Activated T-helper 2 cell treated with anti-CD3 and anti-CD28 coated beads, Interferon-gamma antibody, Interleukin-2, Interleukin-4, amounts not matched to agents 10 μg/mL and 5 μg/mL and 100 μg/mL, durations not matched to agents 14 hours and 24 hours and 36 hours (primary cell): ENCODE measurements at regions not wholly inside any gene's neighbourhood (a gene's known extent, or its start where the extent isn't known, plus 50 kb on each side); places are given as distances from the start of the nearest gene placed in this dataset.

Experiments
- DNase-seq: peaks from one replicate; pipeline ENCODE4 v3.0.0; 2021; ENCODE audit warnings: low spot score
- H3K27ac Mint-ChIP-seq: one replicate; pipeline ENCODE4 v1.8.0; 2021; ENCODE audit warnings: mixed read lengths
- H3K27me3 Mint-ChIP-seq: one replicate; pipeline ENCODE4 v1.8.0; 2021; ENCODE audit warnings: low read depth, mixed read lengths
- H3K36me3 Mint-ChIP-seq: one replicate; pipeline ENCODE4 v1.8.0; 2021; ENCODE audit warnings: low read depth, mixed read lengths
- H3K4me1 Mint-ChIP-seq: one replicate; pipeline ENCODE4 v1.8.0; 2021; ENCODE audit warnings: low read depth, mixed read lengths
- H3K4me3 Mint-ChIP-seq: one replicate; pipeline ENCODE4 v1.8.0; 2021; ENCODE audit warnings: low read depth, mild to moderate bottlenecking, moderate library complexity, mixed read lengths
- H3K9me3 Mint-ChIP-seq: one replicate; pipeline ENCODE4 v1.8.0; 2021; ENCODE audit warnings: mixed read lengths
- intact Hi-C: fragments of 100-400 bp; cut with micrococcal nuclease; formaldehyde crosslinking; loops from one replicate; pipeline ENCODE4 v1.15.1; 2023

GRCh38 chr5:6321078-6321477 lies 57.3 kb downstream of the MED10 start:
- Mint-ChIP-seq H3K27me3 (no peaks in the 10 kb centered on the region), H3K4me3 (no peak overlapping the region), H3K9me3 (no peaks in the 10 kb centered on the region), H3K4me1 (no peaks in the 10 kb centered on the region), H3K27ac (no peak overlapping the region), H3K36me3 (no peaks in the 10 kb centered on the region)
- intact Hi-C loops = no loop called here
- DNase-seq = no peak

GRCh38 chr5:6319116-6319515 lies 59.2 kb downstream of the MED10 start:
- Mint-ChIP-seq H3K36me3 (no peaks in the 10 kb centered on the region), H3K27me3 (no peaks in the 10 kb centered on the region), H3K4me3 (no peak overlapping the region), H3K4me1 (no peaks in the 10 kb centered on the region), H3K27ac (no peak overlapping the region), H3K9me3 (no peaks in the 10 kb centered on the region)
- no peak for DNase-seq
- intact Hi-C loops = no loop called here

- H3K4me3 Mint-ChIP-seq = no peak overlapping the region
- no peak overlapping the region for H3K27ac Mint-ChIP-seq
- H3K27me3 Mint-ChIP-seq = no peaks in the 10 kb centered on the region
- H3K36me3 Mint-ChIP-seq = no peaks in the 10 kb centered on the region
- no peaks in the 10 kb centered on the region for H3K4me1 Mint-ChIP-seq
- intact Hi-C loops = no loop called here
- no peak for DNase-seq
- no peaks in the 10 kb centered on the region for H3K9me3 Mint-ChIP-seq
Observed at GRCh38 chr5:6317116-6317798, 61.1 kb downstream of the MED10 start.

GRCh38 chr5:6315580-6315979 lies 62.8 kb downstream of the MED10 start:
- H3K4me3 Mint-ChIP-seq = no peak overlapping the region
- H3K9me3 Mint-ChIP-seq = no peaks in the 10 kb centered on the region
- intact Hi-C loops = no loop called here
- no peaks in the 10 kb centered on the region for H3K36me3 Mint-ChIP-seq
- H3K27me3 Mint-ChIP-seq = no peaks in the 10 kb centered on the region
- DNase-seq = no peak
- no peaks in the 10 kb centered on the region for H3K4me1 Mint-ChIP-seq
- no peak overlapping the region for H3K27ac Mint-ChIP-seq

DNA sequence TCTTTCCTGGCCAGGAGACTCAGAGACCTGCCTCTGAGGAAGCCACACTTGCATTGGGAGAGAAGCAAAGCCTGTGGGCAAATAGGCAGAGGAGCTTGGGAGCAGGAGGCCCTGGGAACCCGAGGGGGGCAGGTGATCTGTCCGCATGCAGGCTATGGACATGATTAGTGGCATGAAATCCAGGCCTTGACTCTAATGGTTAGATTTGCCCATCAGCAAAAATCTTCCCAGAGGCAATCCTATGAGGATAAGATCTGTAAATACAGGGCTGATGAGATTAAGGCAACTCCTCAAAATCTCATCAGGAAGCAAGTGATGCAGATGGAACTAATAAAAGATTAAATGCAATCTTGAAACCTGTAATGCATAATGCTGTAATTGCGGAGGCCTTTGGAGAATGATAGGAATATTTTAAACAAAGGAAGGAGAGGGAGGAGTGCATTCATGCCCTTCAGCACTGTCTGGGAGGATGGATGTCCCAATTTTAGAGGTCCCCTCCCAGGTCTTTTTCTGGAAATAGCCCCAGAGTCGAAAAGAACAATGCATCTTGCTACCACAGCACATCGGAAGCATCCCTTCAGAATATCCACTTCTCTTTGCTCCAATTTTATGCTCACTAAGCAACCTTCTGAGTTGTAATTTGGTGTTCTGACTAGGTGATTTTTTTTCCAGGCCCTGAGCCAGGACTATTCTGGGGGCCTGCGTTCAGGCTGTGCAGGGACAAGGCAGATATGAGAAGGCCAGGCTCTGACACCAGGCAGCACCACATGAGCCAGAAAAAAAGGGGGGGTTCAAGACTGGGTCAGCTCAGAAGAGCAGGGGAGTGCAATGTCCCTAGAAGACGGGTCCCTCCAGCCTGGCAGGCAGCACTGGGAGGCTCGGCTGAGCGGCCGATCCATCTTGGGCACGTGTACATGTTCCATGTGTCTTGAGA lies 66.5 kb downstream of the MED10 start:
- Mint-ChIP-seq H3K4me3 (no peak overlapping the region), H3K27me3 (no peaks in the 10 kb centered on the region), H3K9me3 (no peaks in the 10 kb centered on the region)

DNA sequence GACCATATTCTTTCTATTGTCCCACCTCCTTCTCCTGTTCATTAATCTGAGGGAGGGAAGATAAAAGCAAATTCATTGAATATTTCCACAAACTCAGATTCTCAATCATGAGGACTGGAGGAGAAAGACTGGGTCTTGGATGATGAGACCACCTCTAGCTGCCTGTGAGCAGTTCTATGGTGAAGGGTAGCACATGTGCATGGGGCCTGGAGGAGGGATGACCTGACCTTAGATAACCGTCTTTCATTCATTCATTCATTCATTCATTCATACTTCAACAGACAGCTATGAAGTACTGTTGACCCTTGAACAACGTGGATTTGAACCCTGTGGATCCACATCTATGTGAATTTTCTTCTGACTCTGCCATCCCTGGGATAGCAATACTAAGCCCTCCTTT lies 68.4 kb downstream of the MED10 start:
- H3K27me3 Mint-ChIP-seq = no peaks in the 10 kb centered on the region
- intact Hi-C loops = no loop called here
- no peak for DNase-seq

More for the DNA sequence above, 66.5 kb downstream of the MED10 start:
- DNase-seq = no peak
- intact Hi-C loops = no loop called here
- Mint-ChIP-seq H3K4me1 (no peaks in the 10 kb centered on the region), H3K36me3 (no peaks in the 10 kb centered on the region), H3K27ac (no peak overlapping the region)

DNA sequence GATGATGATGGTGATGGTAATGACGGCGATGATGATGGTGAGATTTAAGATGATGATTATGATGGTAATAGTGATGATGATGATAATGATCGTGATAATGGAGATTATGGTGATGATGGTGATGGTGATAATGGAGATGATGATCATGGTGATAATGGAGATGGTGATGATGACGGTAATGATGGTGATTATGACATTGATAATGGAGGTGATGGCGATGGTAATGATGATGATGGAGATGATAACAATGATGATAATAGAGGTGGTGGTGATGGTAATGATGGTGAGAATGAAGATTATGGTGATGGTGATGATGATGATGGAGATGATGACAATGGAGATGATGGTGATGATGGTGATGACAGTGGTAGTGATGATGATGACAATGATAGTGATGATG lies 69.7 kb downstream of the MED10 start:
- H3K9me3 Mint-ChIP-seq = no peaks in the 10 kb centered on the region
- intact Hi-C loops = no loop called here

More for the DNA sequence above, 68.4 kb downstream of the MED10 start:
- Mint-ChIP-seq H3K4me3 (no peak overlapping the region), H3K9me3 (no peaks in the 10 kb centered on the region), H3K36me3 (no peaks in the 10 kb centered on the region), H3K27ac (no peak overlapping the region), H3K4me1 (no peaks in the 10 kb centered on the region)

DNA sequence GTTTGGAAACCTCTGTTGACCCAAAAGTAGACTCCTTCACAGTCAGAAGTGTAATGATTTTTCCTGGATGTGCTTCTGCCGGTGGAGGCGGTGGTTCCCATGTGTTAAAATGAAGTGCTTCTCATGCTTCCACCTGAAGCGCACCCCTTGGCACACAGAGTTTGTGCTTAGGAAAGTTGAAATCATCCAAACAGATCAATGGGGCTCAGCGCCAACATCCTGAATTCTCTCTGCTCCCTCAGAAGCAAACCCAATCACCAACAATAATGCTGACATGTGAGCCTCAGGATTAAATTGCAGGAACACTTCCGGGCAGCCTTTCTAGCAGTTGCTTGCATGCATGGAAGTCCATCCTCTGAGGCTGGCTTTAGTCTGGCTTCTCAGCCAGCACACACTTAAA lies 71.0 kb downstream of the MED10 start:
- Mint-ChIP-seq H3K27ac (no peak overlapping the region), H3K27me3 (no peaks in the 10 kb centered on the region), H3K36me3 (no peaks in the 10 kb centered on the region), H3K4me3 (no peak overlapping the region), H3K4me1 (no peaks in the 10 kb centered on the region), H3K9me3 (no peaks in the 10 kb centered on the region)
- no peak for DNase-seq
- intact Hi-C loops = no loop called here

More for the DNA sequence above, 69.7 kb downstream of the MED10 start:
- Mint-ChIP-seq H3K4me1 (no peaks in the 10 kb centered on the region), H3K27me3 (no peaks in the 10 kb centered on the region), H3K4me3 (no peak overlapping the region), H3K27ac (no peak overlapping the region), H3K36me3 (no peaks in the 10 kb centered on the region)
- DNase-seq = no peak

- Mint-ChIP-seq H3K9me3 (no peaks in the 10 kb centered on the region), H3K27ac (no peak overlapping the region), H3K4me3 (no peak overlapping the region), H3K36me3 (no peaks in the 10 kb centered on the region), H3K4me1 (no peaks in the 10 kb centered on the region), H3K27me3 (no peaks in the 10 kb centered on the region)
- intact Hi-C loops = no loop called here
- DNase-seq = no peak
Observed at GRCh38 chr5:6305853-6306252, 72.5 kb downstream of the MED10 start.

DNA sequence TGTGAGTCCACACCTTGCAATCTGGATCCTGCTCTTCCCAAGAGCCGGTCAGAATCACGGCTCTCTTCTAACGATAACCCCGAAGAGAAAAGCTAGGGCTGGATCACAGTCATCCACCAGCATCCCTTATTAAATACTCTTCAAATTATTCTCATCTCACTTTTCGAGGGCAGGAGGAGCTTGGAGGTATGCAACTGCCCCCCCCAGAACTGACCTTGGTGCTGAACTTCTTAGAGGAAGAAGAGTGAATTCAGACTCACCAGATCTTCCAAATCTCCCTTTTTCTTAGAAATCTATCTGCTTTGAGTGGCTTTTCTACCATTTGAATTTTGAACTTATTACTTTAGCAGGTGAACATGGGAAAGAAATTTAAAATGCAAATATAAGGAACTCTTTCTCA lies 75.7 kb downstream of the MED10 start:
- DNase-seq = no peak
- no peaks in the 10 kb centered on the region for H3K4me1 Mint-ChIP-seq
- no peaks in the 10 kb centered on the region for H3K36me3 Mint-ChIP-seq
- intact Hi-C loops = no loop called here
- no peak overlapping the region for H3K4me3 Mint-ChIP-seq
- no peaks in the 10 kb centered on the region for H3K27me3 Mint-ChIP-seq
- no peak overlapping the region for H3K27ac Mint-ChIP-seq
- no peaks in the 10 kb centered on the region for H3K9me3 Mint-ChIP-seq

- H3K27me3 Mint-ChIP-seq = no peaks in the 10 kb centered on the region
- no peak overlapping the region for H3K4me3 Mint-ChIP-seq
- no peak overlapping the region for H3K27ac Mint-ChIP-seq
- no peaks in the 10 kb centered on the region for H3K4me1 Mint-ChIP-seq
- DNase-seq = no peak
- H3K36me3 Mint-ChIP-seq = no peaks in the 10 kb centered on the region
- no peaks in the 10 kb centered on the region for H3K9me3 Mint-ChIP-seq
- intact Hi-C loops = no loop called here
Observed at GRCh38 chr5:6302075-6302474, 76.3 kb downstream of the MED10 start.

GRCh38 chr5:6296524-6296923 lies 81.8 kb downstream of the MED10 start:
- no peak overlapping the region for H3K27ac Mint-ChIP-seq
- no peaks in the 10 kb centered on the region for H3K36me3 Mint-ChIP-seq
- intact Hi-C loops = loop anchor here (10.0 kb wide), 1 partner anchor 278 kb away; no protein-coding TSS in a partner anchor
- peaks cover 8% of the 10 kb centered on the region for H3K27me3 Mint-ChIP-seq
- DNase-seq = no peak
- no peaks in the 10 kb centered on the region for H3K9me3 Mint-ChIP-seq
- H3K4me1 Mint-ChIP-seq = no peaks in the 10 kb centered on the region
- H3K4me3 Mint-ChIP-seq = no peak overlapping the region

- Mint-ChIP-seq H3K9me3 (no peaks in the 10 kb centered on the region), H3K27me3 (peaks cover 10% of the 10 kb centered on the region), H3K27ac (no peak overlapping the region), H3K36me3 (no peaks in the 10 kb centered on the region), H3K4me3 (no peak overlapping the region), H3K4me1 (no peaks in the 10 kb centered on the region)
- DNase-seq = no peak
- intact Hi-C loops = loop anchor here (10.0 kb wide), 1 partner anchor 283 kb away; no protein-coding TSS in a partner anchor
Observed at GRCh38 chr5:6291961-6292360, 86.4 kb downstream of the MED10 start.
